Fibroblast of skin of back (primary cell): ENCODE measurements at regions not wholly inside any gene's neighbourhood (a gene's known extent, or its start where the extent isn't known, plus 50 kb on each side); places are given as distances from the start of the nearest gene placed in this dataset.
"Not testable (repeated sequence)": the region's sequence is repeated elsewhere in the genome, so short reads cannot be mapped to it uniquely, and the experiment has no call there.

Experiments
- DNase-seq: peaks from one replicate; pipeline ENCODE4 v3.0.0-alpha.2; 2013

GRCh38 chr9:117649126-117649525 is 55.1 kb upstream of the TLR4 start:
- DNase-seq, result peak; percentile 11

GRCh38 chr9:117644932-117645636 is 59.1 kb upstream of the TLR4 start:
- DNase-seq, result no peak

GRCh38 chr9:117644133-117644931 is 59.9 kb upstream of the TLR4 start:
- DNase-seq, result peak; percentile 53

- no peak for DNase-seq
These were observed 60.9 kb upstream of the TLR4 start for GRCh38 chr9:117643288-117643654.

GRCh38 chr9:117642571-117643287 is 61.5 kb upstream of the TLR4 start:
- not testable (repeated sequence) for DNase-seq

GRCh38 chr9:117636681-117637080 is 67.5 kb upstream of the TLR4 start:
- no peak for DNase-seq

- DNase-seq, result no peak
These were observed 79.0 kb upstream of the TLR4 start for GRCh38 chr9:117625154-117625553.

GRCh38 chr9:117624106-117624505 is 80.1 kb upstream of the TLR4 start:
- DNase-seq, result no peak

GRCh38 chr9:117622347-117622746 is 81.9 kb upstream of the TLR4 start:
- no peak for DNase-seq

- no peak for DNase-seq
These were observed 87.8 kb upstream of the TLR4 start for GRCh38 chr9:117616431-117616831.

GRCh38 chr9:117612317-117612716 is 91.9 kb upstream of the TLR4 start:
- no peak for DNase-seq

- no peak for DNase-seq
These were observed 106.2 kb upstream of the TLR4 start for GRCh38 chr9:117597977-117598376.

GRCh38 chr9:117596678-117597077 is 107.5 kb upstream of the TLR4 start:
- DNase-seq, result no peak

- no peak for DNase-seq
These were observed 108.6 kb upstream of the TLR4 start for GRCh38 chr9:117595650-117596049.

GRCh38 chr9:117587263-117587662 is 116.9 kb upstream of the TLR4 start:
- DNase-seq, result no peak

- no peak for DNase-seq
These were observed 130.1 kb upstream of the TLR4 start for GRCh38 chr9:117574099-117574498.

GRCh38 chr9:117564839-117565238 is 139.4 kb upstream of the TLR4 start:
- no peak for DNase-seq

GRCh38 chr9:117561761-117562160 is 142.4 kb upstream of the TLR4 start:
- DNase-seq, result no peak

- peak; percentile 49 for DNase-seq
These were observed 141.2 kb upstream of the ASTN2 start for GRCh38 chr9:117555964-117556629.

GRCh38 chr9:117552811-117553210 is 138.0 kb upstream of the ASTN2 start:
- DNase-seq, result no peak

- no peak for DNase-seq
These were observed 136.3 kb upstream of the ASTN2 start for GRCh38 chr9:117551171-117551570.

GRCh38 chr9:117549444-117549843 is 134.6 kb upstream of the ASTN2 start:
- DNase-seq, result no peak

GRCh38 chr9:117548556-117548955 is 133.7 kb upstream of the ASTN2 start:
- no peak for DNase-seq
